Fibroblast of lung (primary cell): ENCODE measurements at regions not wholly inside any gene's neighbourhood (a gene's known extent, or its start where the extent isn't known, plus 50 kb on each side); places are given as distances from the start of the nearest gene placed in this dataset.

Experiments
- EZH2 ChIP-seq: IDR thresholded peaks from 2 replicates; pipeline ENCODE4 v1.5.1; 2012; ENCODE audit warnings: low read length, control low read depth, mild to moderate bottlenecking; ENCODE audit errors: missing control alignments
- TF ChIP-seq, protein P1 (sequence below), 2 donors: IDR thresholded peaks in 1 of 2; conservative IDR thresholded peaks in 1 of 2; 1 replicate in 1 of 2; 2 replicates in 1 of 2; pipeline ENCODE4 v1.5.1; 2011 to 2012; ENCODE audit warnings: low read length in 2 of 2, control low read depth in 1 of 2, inconsistent platforms in 1 of 2, low read depth in 1 of 2, mild to moderate bottlenecking in 1 of 2

- TF ChIP-seq, protein P1, sequence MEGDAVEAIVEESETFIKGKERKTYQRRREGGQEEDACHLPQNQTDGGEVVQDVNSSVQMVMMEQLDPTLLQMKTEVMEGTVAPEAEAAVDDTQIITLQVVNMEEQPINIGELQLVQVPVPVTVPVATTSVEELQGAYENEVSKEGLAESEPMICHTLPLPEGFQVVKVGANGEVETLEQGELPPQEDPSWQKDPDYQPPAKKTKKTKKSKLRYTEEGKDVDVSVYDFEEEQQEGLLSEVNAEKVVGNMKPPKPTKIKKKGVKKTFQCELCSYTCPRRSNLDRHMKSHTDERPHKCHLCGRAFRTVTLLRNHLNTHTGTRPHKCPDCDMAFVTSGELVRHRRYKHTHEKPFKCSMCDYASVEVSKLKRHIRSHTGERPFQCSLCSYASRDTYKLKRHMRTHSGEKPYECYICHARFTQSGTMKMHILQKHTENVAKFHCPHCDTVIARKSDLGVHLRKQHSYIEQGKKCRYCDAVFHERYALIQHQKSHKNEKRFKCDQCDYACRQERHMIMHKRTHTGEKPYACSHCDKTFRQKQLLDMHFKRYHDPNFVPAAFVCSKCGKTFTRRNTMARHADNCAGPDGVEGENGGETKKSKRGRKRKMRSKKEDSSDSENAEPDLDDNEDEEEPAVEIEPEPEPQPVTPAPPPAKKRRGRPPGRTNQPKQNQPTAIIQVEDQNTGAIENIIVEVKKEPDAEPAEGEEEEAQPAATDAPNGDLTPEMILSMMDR (conservative IDR thresholded peaks at IDR 0.05 in 1 of 2, IDR thresholded peaks at IDR 0.05 in 1 of 2; ENCODE audit: low read depth in 1 of 2, low read length in 2 of 2) = no peak
- TF ChIP-seq EZH2 = no peak
Observed at GRCh38 chr10:4227586-4227985, 442.6 kb upstream of the KLF6 start.
